ENCODE measurements at regions not wholly inside any gene's neighbourhood (a gene's known extent, or its start where the extent isn't known, plus 50 kb on each side); places are given as distances from the start of the nearest gene placed in this dataset.
A peak's percentile ranks its signal among the peaks of the same experiment; 100 is the strongest.

GRCh38 chr6:132244744-132245143, 156.5 kb downstream of the MOXD1 start:
- Mint-ChIP-seq H3K9me3 (no peaks in the 10 kb centered on the region), H3K4me3 (no peak overlapping the region), H3K27ac (no peak overlapping the region), H3K4me1 (ENCODE audit: low read depth) (peaks cover 10% of the 10 kb centered on the region), H3K27me3 (ENCODE audit: insufficient read depth) (no peaks in the 10 kb centered on the region), H3K36me3 (ENCODE audit: low read depth) (no peaks in the 10 kb centered on the region)
- TF ChIP-seq, protein P1, sequence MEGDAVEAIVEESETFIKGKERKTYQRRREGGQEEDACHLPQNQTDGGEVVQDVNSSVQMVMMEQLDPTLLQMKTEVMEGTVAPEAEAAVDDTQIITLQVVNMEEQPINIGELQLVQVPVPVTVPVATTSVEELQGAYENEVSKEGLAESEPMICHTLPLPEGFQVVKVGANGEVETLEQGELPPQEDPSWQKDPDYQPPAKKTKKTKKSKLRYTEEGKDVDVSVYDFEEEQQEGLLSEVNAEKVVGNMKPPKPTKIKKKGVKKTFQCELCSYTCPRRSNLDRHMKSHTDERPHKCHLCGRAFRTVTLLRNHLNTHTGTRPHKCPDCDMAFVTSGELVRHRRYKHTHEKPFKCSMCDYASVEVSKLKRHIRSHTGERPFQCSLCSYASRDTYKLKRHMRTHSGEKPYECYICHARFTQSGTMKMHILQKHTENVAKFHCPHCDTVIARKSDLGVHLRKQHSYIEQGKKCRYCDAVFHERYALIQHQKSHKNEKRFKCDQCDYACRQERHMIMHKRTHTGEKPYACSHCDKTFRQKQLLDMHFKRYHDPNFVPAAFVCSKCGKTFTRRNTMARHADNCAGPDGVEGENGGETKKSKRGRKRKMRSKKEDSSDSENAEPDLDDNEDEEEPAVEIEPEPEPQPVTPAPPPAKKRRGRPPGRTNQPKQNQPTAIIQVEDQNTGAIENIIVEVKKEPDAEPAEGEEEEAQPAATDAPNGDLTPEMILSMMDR (IDR thresholded peaks at IDR 0.05) = no peak
- DNase-seq = no peak

DNA sequence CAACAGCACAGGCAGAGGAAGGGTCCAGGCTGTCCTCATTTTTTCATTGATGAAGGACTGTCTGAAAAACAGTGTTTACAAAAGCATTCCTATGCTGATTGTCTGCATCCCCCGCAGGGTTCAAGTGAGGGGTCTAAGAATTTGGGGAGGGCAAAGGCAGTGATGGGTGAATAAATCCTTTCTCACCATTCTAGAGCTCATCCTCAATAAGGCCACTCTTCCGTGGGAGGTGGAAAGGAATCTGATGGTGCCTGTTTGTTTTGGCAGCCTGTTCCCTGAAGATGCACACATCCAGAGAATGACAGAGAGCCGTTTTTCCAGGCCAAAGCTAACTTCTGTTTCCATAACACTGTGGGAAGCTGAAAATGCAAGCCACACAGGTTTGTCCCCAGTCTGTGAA, 164.5 kb downstream of the MOXD1 start:
- Mint-ChIP-seq H3K4me3 (no peak overlapping the region), H3K27ac (peak overlapping the region; percentile 17), H3K36me3 (ENCODE audit: low read depth) (no peaks in the 10 kb centered on the region), H3K27me3 (ENCODE audit: insufficient read depth) (no peaks in the 10 kb centered on the region), H3K9me3 (no peaks in the 10 kb centered on the region), H3K4me1 (ENCODE audit: low read depth) (peaks cover 37% of the 10 kb centered on the region)
- peak; percentile 43 for DNase-seq
- TF ChIP-seq, protein P1 (IDR thresholded peaks at IDR 0.05) = no peak

DNA sequence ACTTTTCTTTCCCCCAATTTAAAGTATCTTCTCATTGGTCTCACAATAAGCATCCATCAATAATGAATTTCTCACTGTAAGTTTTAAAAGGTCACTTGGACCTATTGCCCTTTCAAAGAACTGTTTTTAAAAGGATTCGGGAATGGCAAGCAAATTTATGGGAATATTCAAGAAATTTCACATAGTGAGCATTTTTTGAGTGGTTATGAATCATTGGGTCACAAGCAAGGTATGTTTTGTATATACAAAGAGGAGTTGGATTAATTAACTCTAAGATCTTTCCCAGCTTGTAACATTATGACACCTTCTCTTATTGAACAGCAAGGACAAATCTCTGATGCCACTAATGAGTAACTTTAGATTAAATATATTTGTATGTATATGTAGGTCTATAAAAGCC, 165.0 kb downstream of the MOXD1 start:
- DNase-seq = peak; percentile 40
- Mint-ChIP-seq H3K4me3 (no peak overlapping the region; the same call in 1 of the 2 replicates), H3K27me3 (ENCODE audit: insufficient read depth) (no peaks in the 10 kb centered on the region), H3K36me3 (ENCODE audit: low read depth) (no peaks in the 10 kb centered on the region), H3K9me3 (no peaks in the 10 kb centered on the region), H3K4me1 (ENCODE audit: low read depth) (peaks cover 37% of the 10 kb centered on the region), H3K27ac (peak overlapping the region; percentile 17)
- TF ChIP-seq, protein P1 (IDR thresholded peaks at IDR 0.05) = no peak

GRCh38 chr6:132235596-132236280, 165.5 kb downstream of the MOXD1 start:
- TF ChIP-seq, protein P1 (IDR thresholded peaks at IDR 0.05) = no peak
- H3K9me3 Mint-ChIP-seq = no peaks in the 10 kb centered on the region
- H3K27me3 Mint-ChIP-seq (ENCODE audit: insufficient read depth) = no peaks in the 10 kb centered on the region
- H3K36me3 Mint-ChIP-seq (ENCODE audit: low read depth) = no peaks in the 10 kb centered on the region
- peak overlapping the region; percentile 17 for H3K27ac Mint-ChIP-seq
- DNase-seq = peak; percentile 11
- H3K4me3 Mint-ChIP-seq = peak overlapping the region; percentile 4
- H3K4me1 Mint-ChIP-seq (ENCODE audit: low read depth) = peaks cover 37% of the 10 kb centered on the region

DNA sequence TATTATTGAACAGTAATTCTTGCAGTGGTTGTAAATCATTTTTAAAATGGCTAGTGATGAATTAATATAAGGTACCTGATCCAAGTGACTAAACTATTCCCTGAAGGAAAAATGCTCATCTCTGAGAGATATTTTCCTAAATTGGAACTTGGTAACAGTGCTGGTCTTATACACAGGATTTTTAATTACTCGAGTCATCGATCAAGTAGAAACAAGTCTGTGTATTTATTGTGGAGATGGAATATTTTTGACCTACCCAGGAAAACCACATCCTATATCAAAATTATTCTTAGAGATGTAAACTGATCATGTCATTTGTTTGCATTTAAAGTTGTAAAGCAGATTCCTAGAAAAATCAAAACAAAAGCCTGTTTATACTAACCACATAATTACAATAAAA, 166.9 kb downstream of the MOXD1 start:
- Mint-ChIP-seq H3K27me3 (ENCODE audit: insufficient read depth) (no peaks in the 10 kb centered on the region), H3K36me3 (ENCODE audit: low read depth) (no peaks in the 10 kb centered on the region), H3K27ac (no peak overlapping the region), H3K9me3 (no peaks in the 10 kb centered on the region), H3K4me3 (no peak overlapping the region), H3K4me1 (ENCODE audit: low read depth) (peaks cover 39% of the 10 kb centered on the region)
- TF ChIP-seq, protein P1 (IDR thresholded peaks at IDR 0.05) = no peak
- no peak for DNase-seq

All from HFFc6 (cell line).